HG02852 (cell line): ENCODE measurements at regions not wholly inside any gene's neighbourhood (a gene's known extent, or its start where the extent isn't known, plus 50 kb on each side); places are given as distances from the start of the nearest gene placed in this dataset.

Experiments
- ATAC-seq: cut with Tn5 transposase; IDR thresholded peaks from one replicate; pipeline ENCODE4 v1.9.1; 2021; ENCODE audit warnings: mild to moderate bottlenecking, moderate library complexity; ENCODE audit not compliant: unreplicated experiment

- ATAC-seq = no peak
Observed at GRCh38 chr19:32253683-32254508, 91.5 kb upstream of the ZNF507 start.

- ATAC-seq = no peak
Observed at GRCh38 chr19:32254509-32254890, 90.9 kb upstream of the ZNF507 start.

- ATAC-seq = no peak
Observed at GRCh38 chr19:32255536-32256295, 89.7 kb upstream of the ZNF507 start.

GRCh38 chr19:32256341-32256975 lies 89.0 kb upstream of the ZNF507 start:
- ATAC-seq = no peak

GRCh38 chr19:32257326-32258073 lies 87.9 kb upstream of the ZNF507 start:
- ATAC-seq = no peak

GRCh38 chr19:32258167-32258566 lies 87.2 kb upstream of the ZNF507 start:
- ATAC-seq = no peak

- ATAC-seq = no peak
Observed at GRCh38 chr19:32264568-32264967, 80.8 kb upstream of the ZNF507 start.

- ATAC-seq = no peak
Observed at GRCh38 chr19:32265995-32266394, 79.4 kb upstream of the ZNF507 start.

GRCh38 chr19:32266460-32266859 lies 79.0 kb upstream of the ZNF507 start:
- no peak for ATAC-seq

GRCh38 chr19:32268381-32268780 lies 77.0 kb upstream of the ZNF507 start:
- ATAC-seq = no peak

GRCh38 chr19:32269831-32270230 lies 75.6 kb upstream of the ZNF507 start:
- ATAC-seq = no peak

GRCh38 chr19:32273483-32273882 lies 71.9 kb upstream of the ZNF507 start:
- no peak for ATAC-seq

- no peak for ATAC-seq
Observed at GRCh38 chr19:32287086-32287485, 58.3 kb upstream of the ZNF507 start.

GRCh38 chr19:32287811-32288227 lies 57.6 kb upstream of the ZNF507 start:
- ATAC-seq = no peak

GRCh38 chr19:32289566-32290210 lies 55.7 kb upstream of the ZNF507 start:
- ATAC-seq = no peak

- ATAC-seq = no peak
Observed at GRCh38 chr19:32291876-32292275, 53.5 kb upstream of the ZNF507 start.

GRCh38 chr19:32294871-32295438 lies 50.5 kb upstream of the ZNF507 start:
- no peak for ATAC-seq
